GM12872 (cell line): ENCODE measurements at regions not wholly inside any gene's neighbourhood (a gene's known extent, or its start where the extent isn't known, plus 50 kb on each side); places are given as distances from the start of the nearest gene placed in this dataset.

ENCODE experiments used
- CTCF ChIP-seq: IDR thresholded peaks from 3 replicates; pipeline ENCODE4 v1.5.1; 2011; ENCODE audit warnings: low read depth, mild to moderate bottlenecking, low read length, moderate library complexity; ENCODE audit not compliant: insufficient read depth

GRCh38 chr5:42268630-42269029, 154.6 kb upstream of the GHR start:
- TF ChIP-seq CTCF, result no peak

GRCh38 chr5:42270771-42271170, 152.5 kb upstream of the GHR start:
- TF ChIP-seq CTCF, result no peak

GRCh38 chr5:42274913-42275312, 148.3 kb upstream of the GHR start:
- no peak for TF ChIP-seq CTCF

- TF ChIP-seq CTCF, result no peak
Observed at GRCh38 chr5:42277293-42277692, 145.9 kb upstream of the GHR start.

- TF ChIP-seq CTCF, result no peak
Observed at GRCh38 chr5:42284584-42284983, 138.7 kb upstream of the GHR start.

- TF ChIP-seq CTCF, result no peak
Observed at GRCh38 chr5:42285230-42285629, 138.0 kb upstream of the GHR start.

- no peak for TF ChIP-seq CTCF
Observed at GRCh38 chr5:42300496-42300895, 122.7 kb upstream of the GHR start.

- no peak for TF ChIP-seq CTCF
Observed at GRCh38 chr5:42301349-42301748, 121.9 kb upstream of the GHR start.
